Islet of Langerhans (tissue), 1 donor: ENCODE measurements at regions not wholly inside any gene's neighbourhood (a gene's known extent, or its start where the extent isn't known, plus 50 kb on each side); places are given as distances from the start of the nearest gene placed in this dataset.
"Not testable (repeated sequence)": the region's sequence is repeated elsewhere in the genome, so short reads cannot be mapped to it uniquely, and the experiment has no call there.

Source experiments
- FAIRE-seq: peaks from one replicate; lab custom pipeline; 2011; peaks lifted over from hg19 to GRCh38; lab: Jason Lieb, UNC

GRCh38 chr4:164212714-164213113 is 541.2 kb upstream of the SMIM31 start:
- no peak for FAIRE-seq

DNA sequence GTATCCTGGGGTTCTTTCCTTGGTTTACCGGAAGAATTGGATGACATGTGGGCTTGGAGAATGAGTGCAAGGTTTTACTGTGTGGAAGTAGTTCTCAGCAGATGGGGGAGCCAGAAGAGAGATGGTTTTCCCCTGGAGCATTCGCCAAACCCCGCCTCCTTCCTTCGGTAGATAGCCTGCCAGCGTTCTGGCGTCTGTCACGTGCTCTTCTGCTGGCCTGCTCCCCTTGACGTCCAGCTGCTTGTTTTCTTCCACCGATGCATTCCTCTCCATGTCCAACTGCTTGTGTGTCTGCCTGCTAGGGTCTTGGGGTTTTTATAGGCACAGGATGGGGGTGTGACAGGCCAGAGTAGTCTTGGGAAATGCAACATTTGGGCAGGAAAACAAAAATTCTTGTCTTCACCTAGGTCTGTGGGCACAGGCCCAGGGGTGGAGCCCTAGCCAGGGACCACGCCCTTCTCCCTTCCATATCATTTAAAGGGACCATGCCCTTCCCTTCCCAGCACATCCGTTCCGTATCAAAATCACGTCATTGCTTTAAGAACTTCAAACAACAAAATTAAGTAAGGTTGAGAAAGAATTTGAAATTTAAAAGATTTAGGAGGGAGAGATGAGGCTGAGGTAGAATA is 538.7 kb upstream of the SMIM31 start:
- FAIRE-seq: no peak

DNA sequence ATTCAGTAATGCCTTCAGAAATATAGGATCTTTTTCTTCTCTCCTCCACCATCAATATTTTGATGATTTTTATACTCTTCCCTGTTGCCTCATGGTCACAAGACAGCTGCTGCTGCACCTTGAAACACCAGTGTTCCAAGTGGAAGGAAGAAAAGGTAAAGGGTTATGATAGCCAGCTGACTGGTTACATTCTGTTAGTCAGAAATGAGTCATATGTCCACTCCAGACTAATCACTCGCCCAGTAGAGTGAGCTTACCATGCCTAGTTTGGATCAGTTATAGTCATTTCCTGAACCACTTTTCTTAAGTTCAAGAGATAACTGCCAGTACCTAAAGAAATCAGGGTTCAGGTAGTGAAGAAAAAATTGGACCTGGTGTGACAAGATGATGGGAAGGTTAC is 532.3 kb upstream of the SMIM31 start:
- FAIRE-seq: no peak

DNA sequence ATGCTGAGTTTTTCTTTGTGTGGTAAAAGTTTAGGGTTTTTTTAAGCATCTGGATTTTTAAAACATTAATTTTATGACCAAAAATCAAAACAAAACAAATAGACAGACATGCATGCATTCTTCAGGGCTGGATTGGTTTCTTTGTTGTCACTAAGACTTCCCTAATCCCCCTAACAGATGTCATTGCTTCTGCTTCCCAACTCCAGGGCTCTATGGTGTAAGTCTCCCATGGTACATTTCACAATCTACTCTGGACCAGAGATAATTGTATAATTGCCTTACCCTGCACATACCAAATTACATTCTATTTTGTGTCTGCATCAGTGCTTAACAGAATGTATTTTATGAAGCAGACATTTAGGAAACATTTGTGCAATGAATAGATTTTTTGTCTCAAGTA is 529.1 kb upstream of the SMIM31 start:
- no peak for FAIRE-seq

- no peak for FAIRE-seq
Measured at GRCh38 chr4:164229255-164229654, 524.7 kb upstream of the SMIM31 start.

GRCh38 chr4:164239433-164239832 is 514.5 kb upstream of the SMIM31 start:
- no peak for FAIRE-seq

- FAIRE-seq: no peak
Measured at GRCh38 chr4:164239976-164240375, 514.0 kb upstream of the SMIM31 start.

DNA sequence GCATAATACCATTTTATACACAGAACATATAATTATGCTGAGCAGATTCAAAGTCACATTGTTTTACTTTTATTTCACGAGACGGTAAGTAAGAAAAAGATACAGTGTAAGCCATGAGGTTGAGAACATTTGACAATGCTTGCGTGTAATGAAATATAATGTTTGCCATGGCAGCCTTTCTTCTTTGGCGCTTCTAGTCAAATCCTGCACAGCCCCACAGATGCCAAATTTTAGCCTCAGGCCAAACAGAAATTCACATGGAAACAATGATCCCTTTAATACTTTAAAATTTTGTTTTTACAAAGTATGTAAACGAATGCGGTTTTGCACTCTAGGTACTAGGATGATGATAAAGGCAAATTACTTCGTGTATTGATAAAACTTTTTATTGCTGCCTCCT is 502.7 kb upstream of the SMIM31 start:
- no peak for FAIRE-seq

- no peak for FAIRE-seq
Measured at GRCh38 chr4:164252286-164252685, 501.6 kb upstream of the SMIM31 start.

GRCh38 chr4:164261831-164262230 is 492.1 kb upstream of the SMIM31 start:
- FAIRE-seq: no peak

GRCh38 chr4:164262508-164262907 is 491.4 kb upstream of the SMIM31 start:
- not testable (repeated sequence) for FAIRE-seq

GRCh38 chr4:164277414-164277813 is 476.5 kb upstream of the SMIM31 start:
- not testable (repeated sequence) for FAIRE-seq

DNA sequence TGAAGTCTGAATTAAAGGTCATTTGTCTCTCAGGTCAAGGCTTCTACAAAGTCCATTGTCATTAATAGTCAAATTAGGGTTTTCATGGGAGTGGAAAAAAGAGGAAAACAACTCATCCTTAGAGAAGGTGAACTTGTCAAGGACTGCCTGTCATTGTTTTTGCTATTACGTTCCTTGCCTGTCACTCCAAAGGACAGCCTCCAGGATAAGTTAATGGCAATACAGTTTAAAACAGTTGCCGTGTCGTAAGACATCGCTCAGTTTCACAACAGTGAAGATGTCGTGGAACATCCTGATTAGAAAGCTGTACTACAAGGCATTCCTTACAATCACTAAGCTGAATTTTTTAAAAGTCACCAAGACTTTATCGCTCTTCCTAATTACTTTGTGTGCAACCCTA is 466.8 kb upstream of the SMIM31 start:
- FAIRE-seq: no peak

DNA sequence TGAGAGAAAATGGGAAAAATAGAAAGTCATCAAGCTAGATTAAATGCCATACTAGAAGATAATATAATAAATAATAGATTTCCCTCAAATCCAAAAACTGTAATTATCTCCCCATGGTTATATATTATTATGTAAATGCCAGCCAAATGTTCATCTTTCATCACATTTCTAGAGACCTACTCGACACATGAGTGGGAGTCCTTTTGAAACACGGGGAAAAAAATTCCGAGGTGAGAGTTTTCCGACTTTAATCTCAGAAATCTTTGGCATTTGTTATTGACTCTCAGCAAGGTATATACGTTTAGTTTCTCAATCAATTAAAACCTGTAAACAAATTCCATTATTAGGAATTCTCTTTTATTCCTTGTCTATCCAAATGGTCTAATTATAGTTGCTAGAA is 465.4 kb upstream of the SMIM31 start:
- no peak for FAIRE-seq

DNA sequence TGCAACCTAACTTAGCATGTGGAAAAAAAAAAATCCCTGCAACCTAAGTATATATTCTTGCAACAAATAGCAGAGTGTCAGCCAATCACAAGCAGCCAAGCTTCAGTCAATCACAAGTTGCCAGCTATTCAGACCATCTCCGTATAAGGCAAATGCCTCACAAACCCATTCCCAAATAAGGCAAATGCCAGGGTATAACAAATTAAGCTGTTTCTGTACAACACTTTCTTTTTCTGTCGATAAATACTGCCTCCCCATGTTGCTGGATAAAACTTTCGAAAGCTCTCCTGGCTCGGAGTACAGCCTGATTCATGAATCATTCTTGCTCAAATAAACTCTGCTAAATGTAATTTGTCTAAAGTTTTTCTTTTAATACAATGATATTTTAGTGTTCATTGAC is 460.7 kb upstream of the SMIM31 start:
- no peak for FAIRE-seq

DNA sequence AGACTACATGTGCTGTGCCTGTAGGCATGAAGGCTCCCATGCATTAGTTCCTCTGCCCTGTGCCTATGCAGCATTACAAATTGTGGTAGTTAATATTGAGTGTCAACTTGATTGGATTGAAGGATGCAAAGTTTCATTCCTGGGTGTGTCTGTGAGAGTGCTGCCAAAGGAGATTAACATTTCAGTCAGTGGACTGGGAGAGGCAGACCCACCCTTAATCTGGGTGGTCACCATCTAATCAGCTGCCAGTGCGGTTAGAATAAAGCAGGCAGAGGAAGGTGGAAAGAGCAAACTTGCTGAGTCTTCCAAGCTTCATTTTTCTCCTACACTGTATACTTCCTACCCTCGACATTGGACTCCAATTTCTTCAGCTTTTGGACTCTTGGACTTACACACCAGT is 460.2 kb upstream of the SMIM31 start:
- FAIRE-seq: no peak

- FAIRE-seq: no peak
Measured at GRCh38 chr4:164301430-164301829, 452.5 kb upstream of the SMIM31 start.

DNA sequence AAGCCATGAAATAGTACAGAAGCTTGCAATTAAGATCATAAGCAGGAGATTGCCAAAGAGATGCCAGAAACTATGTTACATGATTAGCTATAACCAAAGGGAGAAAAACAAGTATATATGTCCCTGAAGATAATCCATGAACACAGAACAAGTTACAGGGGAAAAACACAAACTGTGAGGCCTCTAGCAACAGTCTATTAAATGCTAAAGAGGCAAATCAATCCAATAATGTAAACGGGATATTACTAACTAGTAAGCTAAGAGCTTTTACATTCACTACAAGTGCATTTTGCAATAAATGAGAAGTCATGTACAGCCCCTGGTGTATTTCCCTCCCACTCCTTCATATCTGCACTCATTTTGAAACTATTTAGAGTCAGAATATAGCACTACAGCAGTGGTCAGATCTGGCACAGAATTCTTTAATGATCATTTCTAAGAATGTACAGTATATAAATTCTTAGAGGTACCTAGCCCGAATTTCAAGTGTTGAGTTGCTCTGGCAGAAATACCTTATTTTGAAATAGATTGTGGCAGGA is 449.8 kb upstream of the SMIM31 start:
- no peak for FAIRE-seq

- FAIRE-seq: no peak
Measured at GRCh38 chr4:164304861-164305260, 449.1 kb upstream of the SMIM31 start.

GRCh38 chr4:164307262-164307661 is 446.7 kb upstream of the SMIM31 start:
- FAIRE-seq: no peak

DNA sequence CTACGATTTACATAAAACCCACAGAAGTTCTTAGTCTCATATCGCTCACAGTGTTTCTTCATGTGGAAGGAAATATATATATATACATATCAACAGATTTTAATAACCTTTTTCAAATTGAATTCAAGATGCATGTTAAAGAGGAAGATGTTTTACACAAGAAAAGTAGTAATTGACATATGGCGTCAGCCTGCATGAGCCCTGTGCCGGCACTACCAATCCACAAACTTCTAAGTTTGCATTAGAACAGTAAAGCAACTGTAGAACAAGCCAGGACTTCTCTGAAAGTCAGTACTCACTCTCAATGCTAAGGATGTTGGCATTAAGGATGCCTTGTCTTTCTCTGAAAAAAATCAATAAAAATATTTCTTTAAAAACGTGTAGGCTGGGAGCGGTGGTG is 441.3 kb upstream of the SMIM31 start:
- FAIRE-seq: no peak

- no peak for FAIRE-seq
Measured at GRCh38 chr4:164313853-164314252, 440.1 kb upstream of the SMIM31 start.

DNA sequence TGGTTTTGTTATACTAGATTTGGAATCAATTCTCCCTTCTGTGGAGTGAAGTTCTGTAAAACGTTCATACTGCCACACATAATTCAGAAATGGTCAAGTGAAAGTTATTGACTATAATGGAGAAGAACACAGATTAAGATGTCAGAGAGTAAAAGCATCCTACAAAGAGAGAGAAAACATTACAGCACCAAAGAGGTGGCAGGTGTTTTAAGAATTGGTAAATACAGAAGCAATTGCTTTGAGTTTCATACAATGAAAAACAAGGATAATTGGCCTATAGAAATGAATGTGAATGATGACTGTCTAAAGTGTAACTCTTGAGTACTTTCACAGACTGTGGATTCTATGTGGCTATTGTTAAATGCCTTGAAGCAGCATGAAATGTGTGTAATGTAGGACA is 435.6 kb upstream of the SMIM31 start:
- FAIRE-seq: no peak

- no peak for FAIRE-seq
Measured at GRCh38 chr4:164319688-164320087, 434.2 kb upstream of the SMIM31 start.

DNA sequence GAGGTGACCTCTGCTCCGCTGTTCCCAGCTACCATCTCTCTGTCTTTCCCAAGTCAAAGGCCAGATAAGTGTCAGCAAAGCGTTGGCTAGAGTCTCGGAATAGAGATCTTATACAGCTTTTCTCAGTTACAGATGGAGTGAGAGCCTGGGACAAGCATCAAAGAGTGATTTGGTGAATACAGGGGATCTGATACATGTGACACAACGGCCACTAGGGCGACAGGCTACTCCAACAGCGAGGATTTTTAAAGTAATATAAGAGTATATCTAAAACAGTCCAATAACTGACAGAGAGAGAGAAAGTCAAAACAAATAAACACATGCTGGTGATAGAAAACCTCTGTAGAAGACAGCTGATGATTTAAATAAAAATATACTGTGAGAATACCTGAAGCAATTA is 433.1 kb upstream of the SMIM31 start:
- FAIRE-seq: no peak
